H1 (cell line): ENCODE measurements at regions not wholly inside any gene's neighbourhood (a gene's known extent, or its start where the extent isn't known, plus 50 kb on each side); places are given as distances from the start of the nearest gene placed in this dataset.

Source experiments
- CTCF ChIA-PET: fragments of 300-600 bp; sonication (Branson Sonifier 250); formaldehyde crosslinking; loops from one replicate; lab custom pipeline; 2021; ENCODE audit not compliant: partially characterized antibody; lab: Charles Lee
- POLR2A ChIA-PET: fragments of 300-600 bp; sonication (Branson Sonifier 250); formaldehyde crosslinking; loops from one replicate; lab custom pipeline; 2021; ENCODE audit warnings: inconsistent platforms; ENCODE audit not compliant: partially characterized antibody; lab: Charles Lee
- DNase-seq, 2 experiments: peaks; one replicate each; pipeline versions ENCODE4 v3.0.0 to v3.0.0-alpha.2; 2010 to 2022; ENCODE audit warnings: low spot score in 2 of 2, low read depth in 1 of 2, mixed read lengths in 1 of 2
- FAIRE-seq: peaks from 2 replicates; lab custom pipeline; 2011; peaks lifted over from hg19 to GRCh38; lab: Jason Lieb, UNC
- H2AFZ ChIP-seq: 2 replicates; pipeline ENCODE4 v1.8.1; 2012; ENCODE audit warnings: low read length, inconsistent platforms
- H2AK5ac ChIP-seq: 2 replicates; pipeline ENCODE4 v1.6.1; 2013; ENCODE audit warnings: low read depth, low read length
- H2BK120ac ChIP-seq: replicated peaks from 2 replicates; pipeline ENCODE3; 2013; ENCODE audit warnings: low read depth, low read length, inconsistent platforms
- H2BK12ac ChIP-seq: 2 replicates; pipeline ENCODE4 v1.6.1; 2013; ENCODE audit warnings: low read depth, low read length
- H2BK15ac ChIP-seq: 2 replicates; pipeline ENCODE4 v1.6.1; 2013; ENCODE audit warnings: low read length
- H2BK20ac ChIP-seq: 2 replicates; pipeline ENCODE4 v1.6.1; 2013; ENCODE audit warnings: low read length
- H2BK5ac ChIP-seq: 2 replicates; pipeline ENCODE4 v1.6.1; 2013; ENCODE audit warnings: low read depth, low read length
- H3K14ac ChIP-seq: 2 replicates; pipeline ENCODE4 v1.6.1; 2013; ENCODE audit warnings: inconsistent platforms; ENCODE audit not compliant: insufficient read length
- H3K18ac ChIP-seq: 2 replicates; pipeline ENCODE4 v1.6.1; 2013; ENCODE audit warnings: low read length; ENCODE audit errors: extremely low read depth
- H3K23ac ChIP-seq: 2 replicates; pipeline ENCODE4 v1.6.1; 2013; ENCODE audit warnings: inconsistent platforms; ENCODE audit not compliant: insufficient read length
- H3K23me2 ChIP-seq: 2 replicates; pipeline ENCODE4 v1.6.1; 2013; ENCODE audit warnings: low read depth, low read length
- H3K27ac ChIP-seq: 2 replicates; pipeline ENCODE4 v1.6.1; 2011; ENCODE audit warnings: low read depth, low read length, inconsistent platforms
- H3K27me3 ChIP-seq, 4 experiments: replicated peaks in 1 of 4; 1 replicate in 1 of 4; 2 replicates in 3 of 4; pipeline versions ENCODE4 v1.6.1 to v1.8.1; 2011 to 2013; ENCODE audit warnings: low read length in 3 of 4, mild to moderate bottlenecking in 3 of 4, inconsistent platforms in 2 of 4, mixed read lengths in 2 of 4, moderate library complexity in 1 of 4; ENCODE audit not compliant: control insufficient read depth in 3 of 4, insufficient read depth in 3 of 4; ENCODE audit errors: extremely low read depth in 1 of 4
- H3K36me3 ChIP-seq, 4 experiments: 2 replicates each; pipeline versions ENCODE4 v1.6.1 to v1.8.1; 2011 to 2013; ENCODE audit warnings: mild to moderate bottlenecking in 4 of 4, low read length in 3 of 4, moderate library complexity in 2 of 4, control low read depth in 1 of 4, inconsistent platforms in 1 of 4; ENCODE audit not compliant: insufficient read depth in 4 of 4, control insufficient read depth in 2 of 4
- H3K4ac ChIP-seq: replicated peaks from 2 replicates; pipeline ENCODE3; 2013; ENCODE audit warnings: low read length, low read depth, mixed read lengths, inconsistent platforms; ENCODE audit not compliant: insufficient read length
- H3K4me1 ChIP-seq, 4 experiments: replicated peaks in 1 of 4; 1 replicate in 1 of 4; 2 replicates in 3 of 4; pipeline versions ENCODE4 v1.6.1 to v1.8.1; 2011 to 2013; ENCODE audit warnings: low read length in 3 of 4, inconsistent platforms in 2 of 4, mixed read lengths in 1 of 4; ENCODE audit not compliant: insufficient read depth in 4 of 4, control insufficient read depth in 3 of 4
- H3K4me2 ChIP-seq, 2 experiments: 2 replicates each; pipeline versions ENCODE4 v1.6.1 to v1.8.1; 2011 to 2013; ENCODE audit warnings: low read depth in 2 of 2, low read length in 2 of 2, control low read depth in 1 of 2, inconsistent platforms in 1 of 2, mild to moderate bottlenecking in 1 of 2; ENCODE audit not compliant: insufficient read depth in 1 of 2
- H3K4me3 ChIP-seq, 4 experiments: fragments of 200-600, 300-600 bp in 1 of 4; sonication (generic), shearing (Covaris generic), sonication (Bioruptor Twin) in 1 of 4; 2 replicates each; pipeline versions ENCODE4 v1.5.1 to v1.8.1; 2011 to 2016; ENCODE audit warnings: low read length in 4 of 4, low read depth in 3 of 4, control low read depth in 2 of 4, inconsistent platforms in 2 of 4, mild to moderate bottlenecking in 2 of 4, mixed read lengths in 1 of 4, moderate library complexity in 1 of 4; ENCODE audit not compliant: insufficient read depth in 2 of 4; ENCODE audit errors: extremely low read depth in 1 of 4
- H3K56ac ChIP-seq: replicated peaks from 2 replicates; pipeline ENCODE3; 2013; ENCODE audit warnings: low read depth, mild to moderate bottlenecking, mixed read lengths, low read length, inconsistent platforms; ENCODE audit not compliant: insufficient read length
- H3K79me1 ChIP-seq: 2 replicates; pipeline ENCODE4 v1.6.1; 2013; ENCODE audit warnings: low read depth, low read length, control low read depth
- H3K79me2 ChIP-seq, 2 experiments: 2 replicates each; pipeline versions ENCODE4 v1.6.1 to v1.8.1; 2012 to 2013; ENCODE audit warnings: low read length in 2 of 2, mild to moderate bottlenecking in 2 of 2, inconsistent platforms in 1 of 2; ENCODE audit not compliant: insufficient read depth in 2 of 2, control insufficient read depth in 1 of 2
- H3K9ac ChIP-seq, 4 experiments: replicated peaks in 1 of 4; 1 replicate in 1 of 4; 2 replicates in 3 of 4; pipeline versions ENCODE4 v1.6.1 to v1.8.1; 2011 to 2013; ENCODE audit warnings: low read depth in 3 of 4, low read length in 3 of 4, control low read depth in 2 of 4, mild to moderate bottlenecking in 2 of 4, moderate library complexity in 2 of 4, inconsistent platforms in 1 of 4; ENCODE audit errors: extremely low read depth in 1 of 4
- H3K9me3 ChIP-seq, 2 experiments: 2 replicates each; pipeline versions ENCODE4 v1.6.1 to v1.8.1; 2012 to 2013; ENCODE audit warnings: mild to moderate bottlenecking in 2 of 2, moderate library complexity in 2 of 2, control low read depth in 1 of 2, inconsistent platforms in 1 of 2, low read depth in 1 of 2, low read length in 1 of 2, mixed read lengths in 1 of 2; ENCODE audit not compliant: insufficient read depth in 2 of 2
- H4K20me1 ChIP-seq, 2 experiments: replicated peaks in 1 of 2; 2 replicates each; pipeline versions ENCODE3 to v1.8.1; 2011 to 2013; ENCODE audit warnings: inconsistent platforms in 2 of 2, low read length in 2 of 2, mild to moderate bottlenecking in 1 of 2; ENCODE audit not compliant: insufficient read depth in 2 of 2, control insufficient read depth in 1 of 2
- H4K5ac ChIP-seq: 2 replicates; pipeline ENCODE4 v1.6.1; 2013; ENCODE audit warnings: low read length, low read depth, mixed read lengths, inconsistent platforms; ENCODE audit not compliant: insufficient read length
- H4K8ac ChIP-seq: 2 replicates; pipeline ENCODE4 v1.8.0; 2013; ENCODE audit warnings: mild to moderate bottlenecking, moderate library complexity, low read length, inconsistent platforms; ENCODE audit not compliant: insufficient read depth; ENCODE audit errors: extremely low read depth
- H4K91ac ChIP-seq: replicated peaks from 2 replicates; pipeline ENCODE3; 2013; ENCODE audit warnings: low read length, mixed read lengths, inconsistent platforms; ENCODE audit not compliant: insufficient read length
- KDM4A ChIP-seq: IDR thresholded peaks from one replicate; pipeline ENCODE4 v1.7.1; 2012; ENCODE audit warnings: low read depth, mild to moderate bottlenecking, moderate library complexity, low read length, inconsistent platforms; ENCODE audit not compliant: severe bottlenecking
- NANOG ChIP-seq: IDR thresholded peaks from 2 replicates; pipeline ENCODE4 v1.6.1; 2011; ENCODE audit warnings: low read length, low read depth, mild to moderate bottlenecking, inconsistent platforms; ENCODE audit not compliant: insufficient read depth, poor library complexity, severe bottlenecking
- POLR2A ChIP-seq, 2 experiments: IDR thresholded peaks; 1 replicate in 1 of 2; 2 replicates in 1 of 2; pipeline ENCODE4 v1.6.1; 2011; ENCODE audit warnings: low read depth in 2 of 2, low read length in 2 of 2, mild to moderate bottlenecking in 2 of 2; ENCODE audit errors: control extremely low read depth in 1 of 2
- POLR2AphosphoS5 ChIP-seq: IDR thresholded peaks from 2 replicates; pipeline ENCODE4 v1.6.1; 2011; ENCODE audit warnings: low read depth, low read length
- SIRT6 ChIP-seq: IDR thresholded peaks from one replicate; pipeline ENCODE4 v1.7.1; 2012; ENCODE audit warnings: low read length, inconsistent platforms
- WGBS, 2 experiments: shearing (Covaris generic) in 1 of 2; methylation state at CpG; one replicate each; pipeline versions ENCODE4 v1.1.6 to v1.1.7; 2013 to 2015; ENCODE audit warnings: low lambda C conversion rate in 2 of 2, mixed read lengths in 2 of 2, inconsistent platforms in 1 of 2, low coverage in 1 of 2, missing lambda C conversion rate in 1 of 2; ENCODE audit not compliant: insufficient replicate concordance in 2 of 2, insufficient coverage in 1 of 2, insufficient read length in 1 of 2; ENCODE audit errors: extremely low coverage in 1 of 2, missing lambda C conversion rate in 1 of 2; 5-methylcytosine and 5-hydroxymethylcytosine counted together

- H3K27ac ChIP-seq = no peak overlapping the region
- no peak for TF ChIP-seq KDM4A
- no peak for TF ChIP-seq POLR2A (IDR thresholded peaks at IDR 0.05; ENCODE audit: control extremely low read depth in 1 of 2, low read depth in 2 of 2, low read length in 2 of 2)
- TF ChIP-seq POLR2AphosphoS5 = no peak
- no peak for TF ChIP-seq NANOG
- no peak for TF ChIP-seq SIRT6
- H3K23ac ChIP-seq = no peak overlapping the region
- H3K56ac ChIP-seq = no peak overlapping the region
- H3K9me3 ChIP-seq = no peaks in the 10 kb centered on the region
- H3K79me1 ChIP-seq = no peaks in the 10 kb centered on the region
- H2BK5ac ChIP-seq = no peak overlapping the region
- no peak overlapping the region for H3K9ac ChIP-seq
- no peaks in the 10 kb centered on the region for H3K4me1 ChIP-seq
- H3K18ac ChIP-seq = no peak overlapping the region
- no peak for FAIRE-seq
- H4K20me1 ChIP-seq = no peaks in the 10 kb centered on the region
- CTCF ChIA-PET = no interaction called here
- H3K27me3 ChIP-seq = no peaks in the 10 kb centered on the region
- no peak overlapping the region for H3K4me2 ChIP-seq
- H3K4me3 ChIP-seq = no peak overlapping the region
- H2BK12ac ChIP-seq = no peak overlapping the region
- POLR2A ChIA-PET = no interaction called here
- H2AK5ac ChIP-seq = no peak overlapping the region
- no peaks in the 10 kb centered on the region for H3K79me2 ChIP-seq
- no peak overlapping the region for H4K5ac ChIP-seq
- DNase-seq = no peak
- no peak overlapping the region for H2BK15ac ChIP-seq
- H4K91ac ChIP-seq = no peak overlapping the region
- H3K4ac ChIP-seq = no peak overlapping the region
- no peak overlapping the region for H2BK120ac ChIP-seq
- H2BK20ac ChIP-seq = no peak overlapping the region
- 95% methylated on average over 6 of the region's 6 CpGs; no CpG with 5 or more reads in 1 of the 2 experiments for WGBS, 2 experiments
- no peaks in the 10 kb centered on the region for H3K23me2 ChIP-seq
- H3K36me3 ChIP-seq = no peaks in the 10 kb centered on the region
- peak overlapping the region; percentile 54; the same call in 1 of the 2 replicates for H2AFZ ChIP-seq
- no peak overlapping the region for H3K14ac ChIP-seq
- no peak overlapping the region for H4K8ac ChIP-seq
These were observed 56.6 kb upstream of the MYO16 start for GRCh38 chr13:108572782-108573211.
